HG02571 (cell line): ENCODE measurements at regions not wholly inside any gene's neighbourhood (a gene's known extent, or its start where the extent isn't known, plus 50 kb on each side); places are given as distances from the start of the nearest gene placed in this dataset.

Experiments used
- ATAC-seq: cut with Tn5 transposase; IDR thresholded peaks from one replicate; pipeline ENCODE4 v1.9.1; 2021; ENCODE audit warnings: mild to moderate bottlenecking, moderate library complexity; ENCODE audit not compliant: unreplicated experiment

GRCh38 chr2:136251197-136251884, 133.4 kb upstream of the CXCR4 start:
- no peak for ATAC-seq

- no peak for ATAC-seq
Measured at GRCh38 chr2:136250131-136250530, 132.2 kb upstream of the CXCR4 start.

DNA sequence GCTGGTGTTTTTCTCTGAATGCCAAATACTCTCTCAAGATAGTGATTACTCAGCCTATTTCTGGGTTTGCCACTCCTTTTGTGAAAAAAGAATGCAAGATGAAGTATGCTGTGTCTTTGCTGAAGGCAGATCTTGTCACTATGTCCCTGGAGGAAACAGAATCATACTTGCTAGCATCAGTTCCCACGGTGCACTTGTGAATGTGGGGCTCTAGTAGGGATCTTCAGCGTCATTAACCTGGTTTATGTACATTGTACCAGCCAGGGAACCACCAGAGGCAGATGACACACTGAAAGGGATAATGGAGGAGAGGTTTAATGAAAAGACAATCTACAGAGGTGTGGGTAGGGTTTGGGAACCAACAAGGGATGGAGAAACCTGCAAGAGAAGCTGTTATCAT, 131.0 kb upstream of the CXCR4 start:
- ATAC-seq, result no peak

- no peak for ATAC-seq
Measured at GRCh38 chr2:136248242-136248641, 130.3 kb upstream of the CXCR4 start.

- ATAC-seq, result no peak
Measured at GRCh38 chr2:136247204-136247950, 129.4 kb upstream of the CXCR4 start.

DNA sequence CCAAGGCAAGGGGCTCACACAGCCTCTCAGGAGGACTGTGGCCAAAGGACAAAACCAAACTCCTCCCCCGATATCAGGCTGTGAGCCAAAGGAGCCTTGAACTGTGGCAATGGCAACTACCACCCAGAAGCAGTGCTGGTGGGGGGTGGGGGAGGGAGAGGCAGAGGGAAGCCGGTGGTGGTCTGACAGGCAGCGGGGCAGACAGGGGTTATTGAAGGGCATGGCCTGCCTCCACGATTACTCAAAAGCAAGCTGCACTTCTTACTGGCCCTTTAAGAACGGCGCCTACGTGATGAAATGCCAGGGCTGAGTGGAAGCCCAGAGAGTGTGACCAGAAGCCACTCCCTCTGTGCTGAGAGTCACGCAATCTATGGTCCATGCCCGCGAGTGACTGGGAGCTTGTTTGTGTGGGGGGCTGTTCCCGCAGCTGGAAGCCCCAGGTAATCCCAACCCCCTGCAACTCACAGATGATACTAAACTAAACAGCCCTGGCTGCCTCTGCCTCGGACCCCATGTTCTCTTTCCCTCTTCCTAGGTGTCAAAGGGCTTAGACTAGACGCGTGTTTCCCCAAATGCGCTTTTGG, 128.2 kb upstream of the CXCR4 start:
- ATAC-seq, result no peak

- ATAC-seq, result no peak
Measured at GRCh38 chr2:136245211-136245610, 127.3 kb upstream of the CXCR4 start.

GRCh38 chr2:136244536-136244885, 126.6 kb upstream of the CXCR4 start:
- ATAC-seq, result no peak

DNA sequence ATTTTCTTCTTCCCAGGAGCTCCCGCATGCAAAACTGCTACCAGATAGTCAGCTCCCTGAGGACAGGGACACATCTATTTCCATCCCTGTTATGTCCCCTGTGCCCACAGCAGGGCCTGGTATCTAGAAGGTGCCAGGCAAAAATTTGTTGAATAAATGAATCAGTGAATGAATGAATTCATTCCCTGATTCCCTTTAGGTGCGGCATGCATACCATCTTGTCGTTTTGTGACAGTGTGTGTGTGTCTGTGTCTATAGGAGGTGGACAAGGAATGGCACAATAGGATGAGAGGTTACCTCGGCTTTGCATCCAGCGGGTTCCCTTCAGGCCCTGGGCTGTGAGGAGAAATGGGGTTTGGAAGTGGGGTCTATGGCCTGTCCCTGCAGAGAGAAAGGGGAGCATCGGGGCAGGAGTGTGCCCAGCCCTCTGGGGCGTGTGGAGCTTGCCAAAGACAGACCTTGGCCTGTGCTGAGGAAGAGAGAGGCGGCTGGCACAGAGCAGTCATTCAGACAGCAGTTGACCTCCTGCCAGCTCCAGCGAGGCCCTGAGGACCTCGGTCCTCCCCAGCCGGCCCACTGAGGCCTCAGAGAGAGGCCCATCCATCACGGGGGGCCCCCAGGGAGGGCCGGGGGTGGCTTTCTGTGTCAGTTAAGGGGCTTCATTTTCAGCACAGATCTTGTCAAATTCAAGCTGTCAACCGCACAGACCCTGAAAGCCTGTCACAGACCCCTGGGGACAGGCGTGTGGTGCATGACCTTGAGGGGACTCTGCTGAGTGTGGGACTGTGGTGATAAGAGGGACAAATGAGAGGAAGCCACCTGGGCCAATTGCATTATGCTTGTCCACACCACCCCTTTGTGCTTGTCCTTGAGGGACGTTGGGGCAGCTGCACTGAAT, 125.9 kb upstream of the CXCR4 start:
- ATAC-seq, result no peak

GRCh38 chr2:136242687-136243277, 124.8 kb upstream of the CXCR4 start:
- ATAC-seq, result no peak

- ATAC-seq, result no peak
Measured at GRCh38 chr2:136242100-136242499, 124.2 kb upstream of the CXCR4 start.

DNA sequence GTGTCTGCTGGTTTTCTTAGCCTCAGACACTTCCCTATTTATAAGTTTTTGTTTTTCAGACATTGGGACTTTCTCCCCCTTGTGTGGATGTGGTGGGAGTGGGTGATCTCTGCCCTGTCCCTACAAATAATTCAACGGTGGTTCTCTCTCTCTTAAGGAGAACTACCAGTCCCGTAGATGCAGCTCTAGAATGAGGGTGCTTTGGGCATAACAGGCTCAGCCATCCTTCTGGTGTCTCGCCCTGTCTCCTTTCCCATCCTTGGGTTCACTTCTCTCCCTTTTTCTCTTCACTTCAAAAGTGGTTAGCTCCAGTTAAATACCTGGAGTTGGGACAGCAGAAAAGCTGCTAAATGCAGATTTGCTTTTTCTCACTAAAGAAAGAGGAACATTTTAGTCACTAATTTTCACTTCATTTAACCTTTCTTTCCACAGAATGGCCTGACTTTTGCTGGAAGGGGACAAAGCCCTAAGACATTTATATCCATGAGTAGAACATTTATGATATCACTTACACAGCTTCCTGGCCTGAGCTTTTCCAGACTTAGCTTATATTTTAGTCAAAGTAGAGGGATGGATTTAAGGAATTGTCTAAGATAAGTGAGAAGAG, 121.2 kb upstream of the CXCR4 start:
- ATAC-seq, result no peak

- peak; percentile 85 for ATAC-seq
Measured at GRCh38 chr2:136238286-136239078, 120.5 kb upstream of the CXCR4 start.

- ATAC-seq, result no peak
Measured at GRCh38 chr2:136236019-136236418, 118.1 kb upstream of the CXCR4 start.

GRCh38 chr2:136235546-136235945, 117.6 kb upstream of the CXCR4 start:
- ATAC-seq, result no peak

- ATAC-seq, result no peak
Measured at GRCh38 chr2:136234261-136234660, 116.3 kb upstream of the CXCR4 start.

GRCh38 chr2:136233298-136233697, 115.3 kb upstream of the CXCR4 start:
- no peak for ATAC-seq

- ATAC-seq, result no peak
Measured at GRCh38 chr2:136232456-136233172, 114.7 kb upstream of the CXCR4 start.

- ATAC-seq, result no peak
Measured at GRCh38 chr2:136230464-136230863, 112.5 kb upstream of the CXCR4 start.
